Choroid plexus epithelial cell (primary cell): ENCODE measurements at regions not wholly inside any gene's neighbourhood (a gene's known extent, or its start where the extent isn't known, plus 50 kb on each side); places are given as distances from the start of the nearest gene placed in this dataset.

Experiments
- DNase-seq: peaks from one replicate; pipeline ENCODE4 v3.0.0-alpha.2; 2010; ENCODE audit warnings: low read depth
- H3K4me3 ChIP-seq: 2 replicates; pipeline ENCODE4 v1.5.1; 2011; ENCODE audit warnings: low read depth, mild to moderate bottlenecking, control low read depth, low read length, moderate library complexity
- TF ChIP-seq, protein P1 (sequence below): conservative IDR thresholded peaks from 2 replicates; pipeline ENCODE4 v1.5.1; 2011; ENCODE audit warnings: low read depth, mild to moderate bottlenecking, control low read depth, inconsistent platforms, low read length, moderate library complexity

GRCh38 chr6:16049168-16049567, 79.7 kb upstream of the MYLIP start:
- TF ChIP-seq, protein P1, sequence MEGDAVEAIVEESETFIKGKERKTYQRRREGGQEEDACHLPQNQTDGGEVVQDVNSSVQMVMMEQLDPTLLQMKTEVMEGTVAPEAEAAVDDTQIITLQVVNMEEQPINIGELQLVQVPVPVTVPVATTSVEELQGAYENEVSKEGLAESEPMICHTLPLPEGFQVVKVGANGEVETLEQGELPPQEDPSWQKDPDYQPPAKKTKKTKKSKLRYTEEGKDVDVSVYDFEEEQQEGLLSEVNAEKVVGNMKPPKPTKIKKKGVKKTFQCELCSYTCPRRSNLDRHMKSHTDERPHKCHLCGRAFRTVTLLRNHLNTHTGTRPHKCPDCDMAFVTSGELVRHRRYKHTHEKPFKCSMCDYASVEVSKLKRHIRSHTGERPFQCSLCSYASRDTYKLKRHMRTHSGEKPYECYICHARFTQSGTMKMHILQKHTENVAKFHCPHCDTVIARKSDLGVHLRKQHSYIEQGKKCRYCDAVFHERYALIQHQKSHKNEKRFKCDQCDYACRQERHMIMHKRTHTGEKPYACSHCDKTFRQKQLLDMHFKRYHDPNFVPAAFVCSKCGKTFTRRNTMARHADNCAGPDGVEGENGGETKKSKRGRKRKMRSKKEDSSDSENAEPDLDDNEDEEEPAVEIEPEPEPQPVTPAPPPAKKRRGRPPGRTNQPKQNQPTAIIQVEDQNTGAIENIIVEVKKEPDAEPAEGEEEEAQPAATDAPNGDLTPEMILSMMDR = no peak
- peak; percentile 23 for DNase-seq
- no peak overlapping the region for H3K4me3 ChIP-seq

DNA sequence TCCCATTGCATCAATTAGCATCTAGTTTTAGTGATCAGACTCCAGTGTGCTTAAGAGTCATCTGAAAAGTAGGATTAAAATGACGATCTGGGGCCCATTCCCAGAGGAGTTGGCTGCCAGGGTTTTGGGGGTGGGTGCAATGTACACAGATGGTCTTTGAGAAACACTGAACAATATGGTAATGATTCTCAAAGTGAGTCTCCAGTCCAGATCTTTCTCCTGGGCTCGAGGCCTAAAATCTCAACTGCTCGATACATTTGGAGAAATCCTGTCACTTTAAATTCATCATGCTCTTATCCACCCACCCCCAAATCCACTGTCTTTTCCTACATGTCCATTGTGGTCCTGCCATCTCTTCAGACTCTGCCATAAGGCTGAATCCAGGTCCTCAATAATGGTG, 80.7 kb upstream of the MYLIP start:
- TF ChIP-seq, protein P1 = no peak
- no peak for DNase-seq
- H3K4me3 ChIP-seq = no peak overlapping the region

DNA sequence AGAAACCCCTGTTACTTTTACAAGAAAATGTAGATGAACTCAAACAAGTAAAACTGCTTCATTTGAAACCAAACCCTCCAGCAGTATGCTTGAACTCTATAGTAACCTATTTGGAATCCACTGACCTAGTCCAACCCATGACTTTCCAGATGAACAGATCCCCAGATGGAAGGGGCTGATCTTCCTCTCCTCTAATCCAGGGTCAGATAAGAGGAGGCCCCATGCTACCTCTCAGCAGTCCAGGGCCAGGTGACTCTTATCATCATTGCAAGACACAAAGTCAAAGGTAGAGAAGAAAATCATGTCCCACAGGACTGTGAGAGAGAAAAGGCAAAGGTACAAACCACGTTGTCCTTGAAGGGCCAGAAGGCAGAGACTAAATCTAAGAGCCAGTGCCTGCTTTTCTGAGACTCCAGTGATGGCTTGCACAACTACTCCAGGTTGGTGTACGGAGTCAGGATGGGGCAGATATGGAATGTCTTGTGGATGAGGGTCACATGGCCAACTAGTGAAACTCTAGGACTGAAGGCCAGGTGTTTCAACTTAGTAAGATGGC, 81.4 kb upstream of the MYLIP start:
- TF ChIP-seq, protein P1 = no peak
- no peak for DNase-seq
- no peak overlapping the region for H3K4me3 ChIP-seq

DNA sequence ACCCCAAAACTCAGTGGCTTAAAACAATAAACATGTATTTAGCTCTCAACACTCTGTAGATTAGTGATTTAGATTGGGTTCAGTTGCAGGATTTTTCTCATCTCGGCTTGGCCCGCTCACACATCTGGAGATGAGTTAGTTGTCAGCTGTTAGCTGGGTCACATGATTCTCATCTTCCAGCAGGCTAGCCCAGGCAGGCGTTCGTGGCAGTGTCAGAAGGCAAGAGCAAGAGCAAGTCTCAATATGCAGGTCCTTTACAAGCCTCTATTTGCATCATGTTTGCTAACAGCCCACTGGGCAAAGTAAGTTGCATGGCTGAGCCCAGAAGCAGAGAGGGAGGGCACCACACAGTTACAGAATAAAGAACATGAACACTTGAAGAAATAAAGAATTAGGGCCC, 83.6 kb upstream of the MYLIP start:
- no peak overlapping the region for H3K4me3 ChIP-seq
- TF ChIP-seq, protein P1 = no peak
- DNase-seq = peak; percentile 23

DNA sequence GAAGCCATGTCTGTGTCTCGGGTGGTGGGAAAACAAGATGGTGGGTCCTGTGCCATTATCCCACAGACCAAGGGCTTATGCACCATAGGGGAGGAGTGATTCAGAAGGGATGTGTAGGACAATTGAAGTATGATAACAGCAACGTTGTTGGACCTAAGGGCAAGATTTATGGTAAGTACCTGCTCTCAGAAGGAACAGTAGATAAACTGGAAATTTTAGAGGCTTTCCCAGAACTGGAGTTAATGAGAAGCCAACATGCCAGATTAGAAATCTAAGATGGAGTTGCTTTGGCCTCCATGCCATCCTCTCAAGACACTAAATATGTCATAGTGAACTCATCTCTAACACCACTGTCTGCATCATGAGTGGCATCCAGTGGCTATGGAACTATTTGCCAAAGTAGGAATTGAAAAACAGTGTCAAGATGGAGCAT, 84.7 kb upstream of the MYLIP start:
- H3K4me3 ChIP-seq = no peak overlapping the region
- no peak for DNase-seq
- TF ChIP-seq, protein P1 = no peak

DNA sequence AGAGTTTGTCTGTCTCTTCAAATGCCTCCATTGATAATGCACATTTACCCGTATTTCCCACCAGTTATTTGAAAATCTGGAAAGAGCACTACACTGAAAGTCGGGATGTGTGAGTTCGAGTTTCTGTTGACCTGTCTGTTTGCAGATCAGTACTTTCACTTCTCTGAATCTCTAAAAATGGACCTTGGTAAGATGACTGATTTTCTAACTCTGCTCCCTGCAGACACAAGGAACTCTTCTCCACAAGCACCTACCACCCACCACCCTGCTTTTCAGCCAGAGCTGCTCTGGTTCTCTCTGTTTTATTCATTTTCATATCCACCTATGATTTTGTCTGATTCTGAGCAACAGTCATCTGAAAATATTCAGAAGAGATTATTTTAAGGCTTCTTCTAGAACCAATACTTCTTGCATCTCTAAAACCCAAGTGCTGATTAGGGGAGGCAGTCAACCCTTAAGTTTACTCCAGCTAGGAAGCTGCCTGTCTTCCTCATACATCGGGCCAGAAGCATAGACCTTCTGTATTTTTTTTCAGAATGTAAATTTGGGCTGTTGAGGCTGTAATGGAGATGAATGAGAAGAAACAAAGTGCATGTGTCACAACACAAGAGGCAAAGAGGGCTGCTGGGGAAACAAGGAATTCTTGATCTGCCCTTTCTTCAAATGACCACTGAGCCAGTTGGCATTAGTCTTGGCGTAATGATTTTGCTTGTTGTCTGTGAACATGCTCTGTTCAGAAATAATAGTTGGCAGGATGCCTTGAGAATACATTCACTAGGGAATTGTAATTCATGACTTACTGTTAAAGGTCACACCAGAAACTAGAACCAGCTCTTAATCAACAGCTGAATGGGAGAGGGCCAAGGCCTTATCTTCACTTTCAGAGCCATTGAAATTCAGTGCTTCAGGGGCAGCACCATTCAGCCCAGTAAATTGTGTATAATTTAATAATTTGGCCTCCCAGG, 85.4 kb upstream of the MYLIP start:
- TF ChIP-seq, protein P1 = no peak
- DNase-seq = peak; percentile 5
- H3K4me3 ChIP-seq = no peak overlapping the region

- no peak for DNase-seq
- TF ChIP-seq, protein P1 = no peak
- H3K4me3 ChIP-seq = no peak overlapping the region
These were observed 86.1 kb upstream of the MYLIP start for GRCh38 chr6:16042751-16043150.
